ENCODE measurements at regions not wholly inside any gene's neighbourhood (a gene's known extent, or its start where the extent isn't known, plus 50 kb on each side); places are given as distances from the start of the nearest gene placed in this dataset.

- no peak for TF ChIP-seq CTCF (IDR thresholded peaks at IDR 0.05; ENCODE audit: insufficient read depth, low read depth, low read length)
- no peak for TF ChIP-seq EZH2 (IDR thresholded peaks at IDR 0.05; ENCODE audit: insufficient read depth, low read length)
Measured at GRCh38 chr6:53998303-53998702, 112.9 kb upstream of the MLIP start.

Measured in astrocyte (in vitro differentiated cells and primary cell).